GM12892 (cell line): ENCODE measurements at regions not wholly inside any gene's neighbourhood (a gene's known extent, or its start where the extent isn't known, plus 50 kb on each side); places are given as distances from the start of the nearest gene placed in this dataset.

ENCODE experiments used
- POLR2A ChIP-seq: IDR thresholded peaks from 2 replicates; pipeline ENCODE4 v1.6.1; 2011; ENCODE audit warnings: low read depth, low read length, control low read depth
- TAF1 ChIP-seq: IDR thresholded peaks from 2 replicates; pipeline ENCODE4 v1.6.1; 2011; ENCODE audit warnings: low read depth, mild to moderate bottlenecking, control low read depth, low read length, borderline replicate concordance

- no peak for TF ChIP-seq POLR2A
- TF ChIP-seq TAF1: no peak
Observed at GRCh38 chr16:82535764-82536163, 91.0 kb upstream of the CDH13 start.
